ENCODE measurements at regions not wholly inside any gene's neighbourhood (a gene's known extent, or its start where the extent isn't known, plus 50 kb on each side); places are given as distances from the start of the nearest gene placed in this dataset.

GRCh38 chr5:71811779-71812178 is 92.7 kb downstream of the CARTPT start:
- TF ChIP-seq ATF3 (CRISPR knock-in tag; IDR thresholded peaks at IDR 0.05) (no peak), SUZ12 (IDR thresholded peaks at IDR 0.05; ENCODE audit: low read depth, low read length) (no peak), ATF7 (IDR thresholded peaks at IDR 0.05) (peak; percentile 78), ATF7 (CRISPR knock-in tag; IDR thresholded peaks at IDR 0.05) (no peak), YY1 (IDR thresholded peaks at IDR 0.05; ENCODE audit: insufficient read depth, insufficient replicate concordance, low read depth, low read length) (no peak), SKIL (CRISPR knock-in tag; IDR thresholded peaks at IDR 0.05; ENCODE audit: borderline replicate concordance) (no peak), THAP9 (CRISPR knock-in tag; IDR thresholded peaks at IDR 0.05; ENCODE audit: borderline replicate concordance) (no peak), BRCA1 (CRISPR knock-in tag; IDR thresholded peaks at IDR 0.05) (no peak), SMC3 (IDR thresholded peaks at IDR 0.05; ENCODE audit: low read length) (no peak)
